ENCODE measurements at regions not wholly inside any gene's neighbourhood (a gene's known extent, or its start where the extent isn't known, plus 50 kb on each side); places are given as distances from the start of the nearest gene placed in this dataset.

- TF ChIP-seq, protein P1, sequence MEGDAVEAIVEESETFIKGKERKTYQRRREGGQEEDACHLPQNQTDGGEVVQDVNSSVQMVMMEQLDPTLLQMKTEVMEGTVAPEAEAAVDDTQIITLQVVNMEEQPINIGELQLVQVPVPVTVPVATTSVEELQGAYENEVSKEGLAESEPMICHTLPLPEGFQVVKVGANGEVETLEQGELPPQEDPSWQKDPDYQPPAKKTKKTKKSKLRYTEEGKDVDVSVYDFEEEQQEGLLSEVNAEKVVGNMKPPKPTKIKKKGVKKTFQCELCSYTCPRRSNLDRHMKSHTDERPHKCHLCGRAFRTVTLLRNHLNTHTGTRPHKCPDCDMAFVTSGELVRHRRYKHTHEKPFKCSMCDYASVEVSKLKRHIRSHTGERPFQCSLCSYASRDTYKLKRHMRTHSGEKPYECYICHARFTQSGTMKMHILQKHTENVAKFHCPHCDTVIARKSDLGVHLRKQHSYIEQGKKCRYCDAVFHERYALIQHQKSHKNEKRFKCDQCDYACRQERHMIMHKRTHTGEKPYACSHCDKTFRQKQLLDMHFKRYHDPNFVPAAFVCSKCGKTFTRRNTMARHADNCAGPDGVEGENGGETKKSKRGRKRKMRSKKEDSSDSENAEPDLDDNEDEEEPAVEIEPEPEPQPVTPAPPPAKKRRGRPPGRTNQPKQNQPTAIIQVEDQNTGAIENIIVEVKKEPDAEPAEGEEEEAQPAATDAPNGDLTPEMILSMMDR (conservative IDR thresholded peaks at IDR 0.05; ENCODE audit: low read depth, low read length): no peak
- no peak for TF ChIP-seq EZH2 (IDR thresholded peaks at IDR 0.05; ENCODE audit: borderline replicate concordance, low read depth, low read length, poor library complexity, severe bottlenecking)
These were observed 69.4 kb upstream of the SPATA31D4 start for GRCh38 chr9:81858657-81859430.
